ENCODE measurements at regions not wholly inside any gene's neighbourhood (a gene's known extent, or its start where the extent isn't known, plus 50 kb on each side); places are given as distances from the start of the nearest gene placed in this dataset.

GRCh38 chr13:44188257-44188656 lies 185.4 kb upstream of the SERP2 start:
- Histone ChIP-seq H4K8ac (ENCODE audit: extremely low read depth, insufficient read depth, low read length) (no peak overlapping the region), H3K14ac (ENCODE audit: insufficient read length) (no peak overlapping the region), H3K18ac (ENCODE audit: extremely low read depth, low read length) (no peak overlapping the region), H3K27ac (ENCODE audit: low read depth, low read length) (no peak overlapping the region), H3K4me1 (replicated peaks in 1 of 4; ENCODE audit: control insufficient read depth in 3 of 4, insufficient read depth in 4 of 4, low read length in 3 of 4) (no peaks in the 10 kb centered on the region), H3K23ac (ENCODE audit: insufficient read length) (no peak overlapping the region), H3K4me2 (ENCODE audit: insufficient read depth in 1 of 2, low read depth in 2 of 2, low read length in 2 of 2) (no peak overlapping the region), H2AK5ac (ENCODE audit: low read depth, low read length) (no peak overlapping the region), H3K36me3 (ENCODE audit: control insufficient read depth in 2 of 4, insufficient read depth in 4 of 4, low read length in 3 of 4) (no peaks in the 10 kb centered on the region), H3K56ac (replicated peaks; ENCODE audit: insufficient read length, low read depth, low read length) (no peak overlapping the region), H2BK15ac (ENCODE audit: low read length) (no peak overlapping the region), H2BK12ac (ENCODE audit: low read depth, low read length) (no peak overlapping the region), H2BK120ac (replicated peaks; ENCODE audit: low read depth, low read length) (no peak overlapping the region), H3K4ac (replicated peaks; ENCODE audit: insufficient read length, low read depth, low read length) (no peak overlapping the region), H3K79me2 (ENCODE audit: control insufficient read depth in 1 of 2, insufficient read depth in 2 of 2, low read length in 2 of 2) (no peaks in the 10 kb centered on the region), H4K91ac (replicated peaks; ENCODE audit: insufficient read length, low read length) (no peak overlapping the region), H2BK20ac (ENCODE audit: low read length) (no peak overlapping the region), H3K79me1 (ENCODE audit: low read depth, low read length) (no peaks in the 10 kb centered on the region), H3K9ac (replicated peaks in 1 of 4; ENCODE audit: extremely low read depth in 1 of 4, low read depth in 3 of 4, low read length in 3 of 4) (no peak overlapping the region), H3K9me3 (ENCODE audit: insufficient read depth in 2 of 2, low read depth in 1 of 2, low read length in 1 of 2) (no peaks in the 10 kb centered on the region; a peak in 1 of 4 replicates), H2BK5ac (ENCODE audit: low read depth, low read length) (no peak overlapping the region), H3K23me2 (ENCODE audit: low read depth, low read length) (no peaks in the 10 kb centered on the region), H3K4me3 (ENCODE audit: extremely low read depth in 1 of 4, insufficient read depth in 2 of 4, low read depth in 3 of 4, low read length in 4 of 4) (no peak overlapping the region), H3K27me3 (replicated peaks in 1 of 4; ENCODE audit: control insufficient read depth in 3 of 4, extremely low read depth in 1 of 4, insufficient read depth in 3 of 4, low read length in 3 of 4) (no peaks in the 10 kb centered on the region), H4K5ac (ENCODE audit: insufficient read length, low read depth, low read length) (no peak overlapping the region), H2AFZ (ENCODE audit: low read length) (no peak overlapping the region), H4K20me1 (replicated peaks in 1 of 2; ENCODE audit: control insufficient read depth in 1 of 2, insufficient read depth in 2 of 2, low read length in 2 of 2) (no peaks in the 10 kb centered on the region)
- WGBS, 2 experiments (ENCODE audit: extremely low coverage in 1 of 2, insufficient coverage in 1 of 2, insufficient read length in 1 of 2, insufficient replicate concordance in 2 of 2, low coverage in 1 of 2, low lambda C conversion rate in 2 of 2, missing lambda C conversion rate in 1 of 2), result 88% methylated on average over 2 of the region's 2 CpGs; no CpG with 5 or more reads in 1 of the 2 experiments
- FAIRE-seq, result no peak
- no peak for TF ChIP-seq TCF12 (IDR thresholded peaks at IDR 0.05; ENCODE audit: low read depth, low read length)
- POLR2A ChIA-PET (ENCODE audit: partially characterized antibody), result no interaction called here
- CTCF ChIA-PET (ENCODE audit: partially characterized antibody), result no interaction called here
- DNase-seq (ENCODE audit: low read depth in 1 of 2, low spot score in 2 of 2), result no peak
